HG03045 (cell line): ENCODE measurements at regions not wholly inside any gene's neighbourhood (a gene's known extent, or its start where the extent isn't known, plus 50 kb on each side); places are given as distances from the start of the nearest gene placed in this dataset.
"Not testable (repeated sequence)": the region's sequence is repeated elsewhere in the genome, so short reads cannot be mapped to it uniquely, and the experiment has no call there.

ENCODE experiments used
- ATAC-seq: cut with Tn5 transposase; IDR thresholded peaks from one replicate; pipeline ENCODE4 v1.9.1; 2021; ENCODE audit warnings: mild to moderate bottlenecking, moderate library complexity; ENCODE audit not compliant: unreplicated experiment

- ATAC-seq = no peak
Measured at GRCh38 chr6:168864541-168865460, 388.8 kb downstream of the THBS2 start.

- ATAC-seq = no peak
Measured at GRCh38 chr6:168863467-168863866, 390.2 kb downstream of the THBS2 start.

- no peak for ATAC-seq
Measured at GRCh38 chr6:168862346-168862980, 391.2 kb downstream of the THBS2 start.

GRCh38 chr6:168860987-168861386, 392.7 kb downstream of the THBS2 start:
- no peak for ATAC-seq

- no peak for ATAC-seq
Measured at GRCh38 chr6:168860341-168860740, 393.3 kb downstream of the THBS2 start.

- ATAC-seq = no peak
Measured at GRCh38 chr6:168858926-168859325, 394.7 kb downstream of the THBS2 start.

- no peak for ATAC-seq
Measured at GRCh38 chr6:168856914-168857313, 396.7 kb downstream of the THBS2 start.

GRCh38 chr6:168852376-168852884, 401.2 kb downstream of the THBS2 start:
- ATAC-seq = no peak

GRCh38 chr6:168851460-168852375, 401.9 kb downstream of the THBS2 start:
- no peak for ATAC-seq

- ATAC-seq = not testable (repeated sequence)
Measured at GRCh38 chr6:168850027-168850736, 403.5 kb downstream of the THBS2 start.

GRCh38 chr6:168849459-168849858, 404.2 kb downstream of the THBS2 start:
- ATAC-seq = no peak

- ATAC-seq = no peak
Measured at GRCh38 chr6:168848797-168849196, 404.8 kb downstream of the THBS2 start.

GRCh38 chr6:168844821-168845609, 404.0 kb downstream of the SMOC2 start:
- no peak for ATAC-seq

GRCh38 chr6:168842632-168843212, 401.7 kb downstream of the SMOC2 start:
- not testable (repeated sequence) for ATAC-seq

- ATAC-seq = no peak
Measured at GRCh38 chr6:168841609-168842278, 400.8 kb downstream of the SMOC2 start.

- ATAC-seq = not testable (repeated sequence)
Measured at GRCh38 chr6:168840932-168841331, 399.9 kb downstream of the SMOC2 start.

GRCh38 chr6:168840299-168840698, 399.3 kb downstream of the SMOC2 start:
- not testable (repeated sequence) for ATAC-seq

GRCh38 chr6:168838037-168838399, 397.0 kb downstream of the SMOC2 start:
- no peak for ATAC-seq
